Osteoblast (primary cell): ENCODE measurements at regions not wholly inside any gene's neighbourhood (a gene's known extent, or its start where the extent isn't known, plus 50 kb on each side); places are given as distances from the start of the nearest gene placed in this dataset.

Experiments
- DNase-seq: peaks from one replicate; pipeline ENCODE4 v3.0.0; 2011; ENCODE audit warnings: low spot score, mixed read lengths; ENCODE audit not compliant: insufficient read length; ENCODE audit errors: missing footprints
- H2AFZ ChIP-seq: 2 replicates; pipeline ENCODE4 v1.6.0; 2011; ENCODE audit warnings: mild to moderate bottlenecking, low read length
- H3K27ac ChIP-seq: 2 replicates; pipeline ENCODE4 v1.5.1; 2011; ENCODE audit warnings: mild to moderate bottlenecking, low read depth, low read length, moderate library complexity
- H3K27me3 ChIP-seq: 2 replicates; pipeline ENCODE4 v1.6.0; 2012; ENCODE audit warnings: mild to moderate bottlenecking, control low read depth, inconsistent platforms, low read length, moderate library complexity; ENCODE audit not compliant: insufficient read depth
- H3K36me3 ChIP-seq: 2 replicates; pipeline ENCODE4 v1.5.1; 2011; ENCODE audit warnings: mild to moderate bottlenecking, low read length, control low read depth, moderate library complexity; ENCODE audit not compliant: insufficient read depth
- H3K4me1 ChIP-seq: 2 replicates; pipeline ENCODE4 v1.5.1; 2011; ENCODE audit warnings: mild to moderate bottlenecking, low read length, control low read depth, moderate library complexity; ENCODE audit not compliant: insufficient read depth
- H3K4me2 ChIP-seq: 2 replicates; pipeline ENCODE4 v1.6.0; 2011; ENCODE audit warnings: mild to moderate bottlenecking, low read length; ENCODE audit not compliant: insufficient read depth
- H3K4me3 ChIP-seq: fragments of 200-600 bp; sonication (generic); 3 replicates; pipeline ENCODE4 v1.5.1; 2012; ENCODE audit warnings: mild to moderate bottlenecking, low read length, inconsistent platforms; ENCODE audit not compliant: insufficient read depth
- H3K79me2 ChIP-seq: 2 replicates; pipeline ENCODE4 v1.6.0; 2012; ENCODE audit warnings: mild to moderate bottlenecking, low read length, control low read depth, inconsistent platforms; ENCODE audit not compliant: insufficient read depth
- H3K9me3 ChIP-seq: 2 replicates; pipeline ENCODE4 v1.5.1; 2011; ENCODE audit warnings: low read depth, low read length, control low read depth
- H4K20me1 ChIP-seq: 2 replicates; pipeline ENCODE4 v1.6.0; 2012; ENCODE audit warnings: mild to moderate bottlenecking, low read length, control low read depth; ENCODE audit not compliant: insufficient read depth
- TF ChIP-seq, protein P1 (sequence below): IDR thresholded peaks from 2 replicates; pipeline ENCODE4 v1.5.1; 2011; ENCODE audit warnings: mild to moderate bottlenecking, low read depth, low read length, moderate library complexity; ENCODE audit errors: extremely low read depth

DNA sequence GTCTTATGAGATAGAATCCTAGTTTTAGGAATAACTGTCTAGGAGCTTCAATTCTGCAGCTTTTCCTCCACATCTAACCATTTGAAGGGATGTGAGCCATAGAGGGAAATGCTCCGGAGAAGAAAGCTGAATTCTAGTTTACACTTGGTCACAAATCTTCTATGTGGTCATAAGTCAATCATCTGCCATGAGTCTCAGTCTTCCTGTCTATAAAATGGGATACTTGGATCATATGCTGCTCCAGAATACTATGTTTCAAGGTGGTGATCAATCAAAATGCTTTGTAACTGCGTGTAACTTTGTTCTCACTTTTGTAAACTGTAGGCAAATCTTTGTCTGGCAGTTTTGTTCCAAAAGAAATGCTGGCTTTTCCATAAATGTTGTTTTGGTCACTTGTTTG, 152.0 kb upstream of the SV2C start:
- TF ChIP-seq, protein P1, sequence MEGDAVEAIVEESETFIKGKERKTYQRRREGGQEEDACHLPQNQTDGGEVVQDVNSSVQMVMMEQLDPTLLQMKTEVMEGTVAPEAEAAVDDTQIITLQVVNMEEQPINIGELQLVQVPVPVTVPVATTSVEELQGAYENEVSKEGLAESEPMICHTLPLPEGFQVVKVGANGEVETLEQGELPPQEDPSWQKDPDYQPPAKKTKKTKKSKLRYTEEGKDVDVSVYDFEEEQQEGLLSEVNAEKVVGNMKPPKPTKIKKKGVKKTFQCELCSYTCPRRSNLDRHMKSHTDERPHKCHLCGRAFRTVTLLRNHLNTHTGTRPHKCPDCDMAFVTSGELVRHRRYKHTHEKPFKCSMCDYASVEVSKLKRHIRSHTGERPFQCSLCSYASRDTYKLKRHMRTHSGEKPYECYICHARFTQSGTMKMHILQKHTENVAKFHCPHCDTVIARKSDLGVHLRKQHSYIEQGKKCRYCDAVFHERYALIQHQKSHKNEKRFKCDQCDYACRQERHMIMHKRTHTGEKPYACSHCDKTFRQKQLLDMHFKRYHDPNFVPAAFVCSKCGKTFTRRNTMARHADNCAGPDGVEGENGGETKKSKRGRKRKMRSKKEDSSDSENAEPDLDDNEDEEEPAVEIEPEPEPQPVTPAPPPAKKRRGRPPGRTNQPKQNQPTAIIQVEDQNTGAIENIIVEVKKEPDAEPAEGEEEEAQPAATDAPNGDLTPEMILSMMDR: no peak
- no peaks in the 10 kb centered on the region for H3K4me1 ChIP-seq
- H3K4me2 ChIP-seq: no peak overlapping the region
- no peak overlapping the region for H3K4me3 ChIP-seq
- DNase-seq: peak; percentile 17
- H3K79me2 ChIP-seq: no peaks in the 10 kb centered on the region
- H4K20me1 ChIP-seq: no peaks in the 10 kb centered on the region
- no peaks in the 10 kb centered on the region for H3K36me3 ChIP-seq
- no peak overlapping the region for H2AFZ ChIP-seq
- no peaks in the 10 kb centered on the region for H3K9me3 ChIP-seq
- no peaks in the 10 kb centered on the region for H3K27me3 ChIP-seq
- H3K27ac ChIP-seq: no peak overlapping the region

DNA sequence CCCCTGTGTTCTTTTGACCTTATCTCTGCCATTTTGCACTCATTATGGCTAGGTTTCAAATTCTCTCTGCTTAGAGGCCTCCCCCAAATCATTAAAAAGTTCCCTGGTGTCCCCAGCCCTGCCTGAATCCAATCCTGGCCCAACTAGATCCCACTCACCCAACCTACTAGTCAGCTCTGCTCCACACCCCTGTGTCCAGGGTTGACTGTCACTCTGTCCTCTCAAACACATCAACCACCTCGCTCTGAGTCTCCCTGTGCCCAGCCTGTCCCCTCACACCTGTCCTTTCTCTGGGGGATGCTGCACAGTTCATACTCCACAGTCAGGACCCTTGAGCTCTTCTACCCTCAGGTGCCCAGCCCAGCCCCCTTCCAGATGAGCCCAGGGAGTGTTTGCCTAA, 154.2 kb upstream of the SV2C start:
- DNase-seq: no peak
- Histone ChIP-seq H3K4me1 (no peaks in the 10 kb centered on the region), H3K27ac (no peak overlapping the region), H4K20me1 (no peaks in the 10 kb centered on the region), H3K79me2 (no peaks in the 10 kb centered on the region), H3K9me3 (no peaks in the 10 kb centered on the region), H3K4me3 (no peak overlapping the region), H3K4me2 (no peak overlapping the region), H3K36me3 (no peaks in the 10 kb centered on the region), H3K27me3 (no peaks in the 10 kb centered on the region), H2AFZ (no peak overlapping the region)
- TF ChIP-seq, protein P1: no peak

DNA sequence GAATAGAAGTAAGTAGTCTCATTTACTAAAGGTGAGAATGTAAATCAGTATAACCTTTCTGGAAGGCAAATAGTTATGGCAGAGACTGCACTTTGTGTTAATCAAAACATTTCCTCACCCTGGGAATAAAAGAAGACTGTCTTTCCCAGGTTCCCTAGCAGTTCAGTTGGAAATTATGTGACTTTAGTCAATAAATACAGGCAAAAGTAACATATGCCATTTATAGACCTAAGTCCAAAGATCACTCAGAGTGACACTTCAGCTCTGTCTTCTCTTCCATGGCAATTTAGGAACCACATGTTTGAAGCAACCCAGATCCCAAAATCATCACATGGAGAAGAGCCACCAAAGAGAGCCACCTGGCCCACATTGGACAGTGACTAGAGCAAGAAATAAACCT, 160.7 kb upstream of the SV2C start:
- no peaks in the 10 kb centered on the region for H3K4me1 ChIP-seq
- H3K36me3 ChIP-seq: no peaks in the 10 kb centered on the region
- DNase-seq: no peak
- no peaks in the 10 kb centered on the region for H3K27me3 ChIP-seq
- no peaks in the 10 kb centered on the region for H3K79me2 ChIP-seq
- H3K9me3 ChIP-seq: no peaks in the 10 kb centered on the region
- no peak overlapping the region for H3K4me2 ChIP-seq
- no peak overlapping the region for H3K4me3 ChIP-seq
- TF ChIP-seq, protein P1: no peak
- no peak overlapping the region for H3K27ac ChIP-seq
- no peaks in the 10 kb centered on the region for H4K20me1 ChIP-seq
- no peak overlapping the region for H2AFZ ChIP-seq

DNA sequence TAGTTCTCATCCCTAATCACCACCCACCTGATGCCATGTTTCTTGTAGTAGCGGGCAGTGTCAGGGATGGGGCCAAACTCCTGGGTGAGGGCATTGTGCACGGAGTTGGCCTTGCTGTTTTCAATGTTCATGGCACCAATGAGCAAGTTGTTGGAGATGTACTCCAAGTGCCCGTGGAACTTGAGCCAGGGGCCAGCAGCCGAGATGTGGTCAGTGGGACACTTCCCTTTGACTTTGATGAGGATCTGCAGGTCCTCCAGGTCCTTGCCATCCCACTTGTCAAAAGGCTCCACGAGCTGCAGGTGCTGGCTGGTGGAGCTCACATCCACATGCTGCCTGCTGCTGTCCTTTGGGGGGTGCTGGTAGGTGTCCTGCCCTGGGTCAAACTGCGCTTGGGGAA, 162.2 kb upstream of the SV2C start:
- TF ChIP-seq, protein P1: no peak
- Histone ChIP-seq H3K27ac (no peak overlapping the region), H3K4me2 (no peak overlapping the region), H2AFZ (no peak overlapping the region), H3K9me3 (no peaks in the 10 kb centered on the region), H3K4me3 (no peak overlapping the region), H3K79me2 (no peaks in the 10 kb centered on the region), H3K27me3 (no peaks in the 10 kb centered on the region), H3K36me3 (no peaks in the 10 kb centered on the region), H4K20me1 (no peaks in the 10 kb centered on the region), H3K4me1 (no peaks in the 10 kb centered on the region)
- no peak for DNase-seq
